ENCODE measurements at regions not wholly inside any gene's neighbourhood (a gene's known extent, or its start where the extent isn't known, plus 50 kb on each side); places are given as distances from the start of the nearest gene placed in this dataset.

DNA sequence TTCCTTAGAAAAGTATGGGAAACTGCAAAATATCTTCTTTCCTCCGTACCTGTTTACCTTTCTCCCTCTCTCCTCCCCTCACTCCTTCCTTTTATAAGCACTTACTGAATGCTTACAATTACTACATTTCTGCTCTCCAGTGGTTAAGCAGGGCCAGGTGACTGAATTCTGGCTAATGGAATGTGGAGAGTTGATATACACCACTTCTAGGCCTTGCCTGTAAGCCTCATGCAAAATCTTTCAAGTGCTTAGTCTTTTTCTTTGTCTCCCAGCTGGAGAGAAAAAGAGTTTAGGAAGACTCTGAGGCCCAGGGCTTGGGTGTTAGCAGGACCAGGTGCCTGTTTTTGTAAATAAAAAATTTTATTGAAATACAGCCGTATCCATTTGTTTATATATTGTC is 77.7 kb upstream of the CACNA1E start:
- in situ Hi-C loops (cut with MboI; ENCODE audit: low sequenced_read_pairs, unreplicated experiment): loop anchor here (25.0 kb wide), 1 partner anchor 518 kb away; no protein-coding TSS in a partner anchor
- no peak for DNase-seq (ENCODE audit: low spot score)
- TF ChIP-seq, protein P1, sequence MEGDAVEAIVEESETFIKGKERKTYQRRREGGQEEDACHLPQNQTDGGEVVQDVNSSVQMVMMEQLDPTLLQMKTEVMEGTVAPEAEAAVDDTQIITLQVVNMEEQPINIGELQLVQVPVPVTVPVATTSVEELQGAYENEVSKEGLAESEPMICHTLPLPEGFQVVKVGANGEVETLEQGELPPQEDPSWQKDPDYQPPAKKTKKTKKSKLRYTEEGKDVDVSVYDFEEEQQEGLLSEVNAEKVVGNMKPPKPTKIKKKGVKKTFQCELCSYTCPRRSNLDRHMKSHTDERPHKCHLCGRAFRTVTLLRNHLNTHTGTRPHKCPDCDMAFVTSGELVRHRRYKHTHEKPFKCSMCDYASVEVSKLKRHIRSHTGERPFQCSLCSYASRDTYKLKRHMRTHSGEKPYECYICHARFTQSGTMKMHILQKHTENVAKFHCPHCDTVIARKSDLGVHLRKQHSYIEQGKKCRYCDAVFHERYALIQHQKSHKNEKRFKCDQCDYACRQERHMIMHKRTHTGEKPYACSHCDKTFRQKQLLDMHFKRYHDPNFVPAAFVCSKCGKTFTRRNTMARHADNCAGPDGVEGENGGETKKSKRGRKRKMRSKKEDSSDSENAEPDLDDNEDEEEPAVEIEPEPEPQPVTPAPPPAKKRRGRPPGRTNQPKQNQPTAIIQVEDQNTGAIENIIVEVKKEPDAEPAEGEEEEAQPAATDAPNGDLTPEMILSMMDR (IDR thresholded peaks at IDR 0.05; ENCODE audit: borderline replicate concordance, control extremely low read depth, extremely low read depth, insufficient read depth, missing control alignments): no peak

DNA sequence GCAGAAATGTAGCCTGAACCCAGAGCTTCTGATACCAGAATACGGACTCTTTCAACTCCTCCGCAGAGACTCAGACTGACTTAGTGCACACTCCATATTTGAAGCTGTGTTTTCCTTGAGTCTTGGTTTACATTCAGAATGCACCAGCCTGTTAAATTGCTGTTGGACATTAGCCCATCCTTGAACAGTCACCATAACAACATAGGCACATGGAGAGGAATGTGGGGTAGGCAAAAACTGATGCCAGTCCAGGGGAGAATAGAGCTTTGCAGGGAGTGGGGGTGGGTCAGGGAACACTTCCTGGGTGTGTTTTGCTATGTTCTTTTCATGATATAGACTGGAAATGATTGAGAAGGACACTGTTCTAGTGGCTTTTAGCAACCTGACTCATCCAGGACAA is 76.3 kb upstream of the CACNA1E start:
- TF ChIP-seq, protein P1 (IDR thresholded peaks at IDR 0.05; ENCODE audit: borderline replicate concordance, control extremely low read depth, extremely low read depth, insufficient read depth, missing control alignments): no peak
- no peak for DNase-seq (ENCODE audit: low spot score)
- in situ Hi-C loops (cut with MboI; ENCODE audit: low sequenced_read_pairs, unreplicated experiment): loop anchor here (25.0 kb wide), 1 partner anchor 520 kb away; no protein-coding TSS in a partner anchor

DNA sequence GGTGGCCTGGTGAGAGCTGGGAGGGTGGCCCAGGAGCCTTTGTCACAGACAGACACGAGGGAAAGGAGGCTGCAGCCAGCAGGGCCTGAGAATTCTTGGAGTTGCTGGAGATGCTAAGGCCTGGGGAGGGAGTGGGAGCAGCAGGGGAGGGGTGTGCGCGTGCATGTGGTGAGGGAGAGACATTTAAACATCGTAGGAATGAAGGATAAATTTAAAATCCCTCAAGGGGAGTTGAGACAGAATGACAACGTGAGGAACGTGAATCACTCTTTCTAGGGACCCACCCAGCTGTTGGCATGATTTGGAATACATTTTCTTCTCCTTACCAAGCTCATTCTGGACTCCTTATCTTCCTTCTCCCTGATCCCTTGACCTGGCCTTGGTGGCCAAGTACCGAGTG is 73.3 kb upstream of the CACNA1E start:
- DNase-seq (ENCODE audit: low spot score): no peak
- in situ Hi-C loops (cut with MboI; ENCODE audit: low sequenced_read_pairs, unreplicated experiment): loop anchor here (25.0 kb wide), 1 partner anchor 523 kb away; no protein-coding TSS in a partner anchor
- TF ChIP-seq, protein P1 (IDR thresholded peaks at IDR 0.05; ENCODE audit: borderline replicate concordance, control extremely low read depth, extremely low read depth, insufficient read depth, missing control alignments): no peak

DNA sequence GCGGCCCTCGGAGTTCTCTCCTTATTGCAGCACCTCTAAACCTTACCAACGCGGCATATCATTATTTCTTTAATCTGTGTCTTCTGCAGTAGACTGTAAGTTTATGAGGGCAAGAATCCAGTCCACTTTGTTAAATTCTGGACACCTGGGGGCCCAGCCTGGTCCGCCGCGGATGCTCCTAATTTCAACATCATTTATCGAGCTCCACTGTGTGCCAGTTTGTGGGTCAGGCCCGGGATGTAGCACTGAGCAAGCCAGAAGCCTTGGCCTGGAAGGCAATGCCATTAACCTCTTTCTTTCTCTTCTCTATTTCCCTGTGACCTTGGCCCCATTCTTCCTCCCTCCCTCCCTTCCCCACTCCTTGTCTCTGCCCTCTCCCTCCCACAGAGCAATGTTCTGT is 70.6 kb upstream of the CACNA1E start:
- TF ChIP-seq, protein P1 (IDR thresholded peaks at IDR 0.05; ENCODE audit: borderline replicate concordance, control extremely low read depth, extremely low read depth, insufficient read depth, missing control alignments): no peak
- in situ Hi-C loops (cut with MboI; ENCODE audit: low sequenced_read_pairs, unreplicated experiment): loop anchor here (25.0 kb wide), 1 partner anchor 525 kb away; no protein-coding TSS in a partner anchor
- DNase-seq (ENCODE audit: low spot score): no peak

DNA sequence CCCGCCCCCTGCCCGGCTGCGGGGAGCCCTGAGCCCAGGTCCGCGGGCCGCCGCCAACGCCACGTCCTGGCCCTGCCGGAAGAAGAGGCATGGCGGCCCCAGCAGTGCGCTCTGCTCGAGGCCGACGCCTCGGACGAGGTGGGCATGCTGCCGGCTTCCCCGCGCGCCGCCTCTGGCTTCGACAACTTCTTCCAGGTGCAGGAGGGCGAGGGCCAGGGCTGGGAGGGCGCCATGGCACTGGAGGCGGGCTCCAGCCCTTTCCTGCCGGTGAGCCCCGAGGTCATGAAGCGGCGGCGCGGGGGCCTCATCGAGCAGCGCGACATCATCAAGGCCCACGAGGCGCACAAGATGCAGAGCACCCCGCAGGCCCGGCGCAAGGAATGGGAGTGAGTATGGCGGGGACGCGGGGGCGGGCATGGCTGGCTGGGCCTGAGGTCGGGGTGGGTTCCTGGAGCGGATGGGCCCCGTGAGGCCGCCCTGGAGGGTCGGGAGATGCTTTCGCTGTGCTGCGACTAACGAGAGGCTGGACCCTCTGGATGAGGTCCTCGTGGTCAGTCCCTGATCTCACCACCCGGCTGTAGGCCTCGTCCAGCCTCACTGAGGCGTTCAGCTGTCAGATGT is 70.0 kb upstream of the CACNA1E start:
- DNase-seq (ENCODE audit: low spot score): no peak
- in situ Hi-C loops (cut with MboI; ENCODE audit: low sequenced_read_pairs, unreplicated experiment): loop anchor here (25.0 kb wide), 1 partner anchor 526 kb away; no protein-coding TSS in a partner anchor
- TF ChIP-seq, protein P1 (IDR thresholded peaks at IDR 0.05; ENCODE audit: borderline replicate concordance, control extremely low read depth, extremely low read depth, insufficient read depth, missing control alignments): no peak

DNA sequence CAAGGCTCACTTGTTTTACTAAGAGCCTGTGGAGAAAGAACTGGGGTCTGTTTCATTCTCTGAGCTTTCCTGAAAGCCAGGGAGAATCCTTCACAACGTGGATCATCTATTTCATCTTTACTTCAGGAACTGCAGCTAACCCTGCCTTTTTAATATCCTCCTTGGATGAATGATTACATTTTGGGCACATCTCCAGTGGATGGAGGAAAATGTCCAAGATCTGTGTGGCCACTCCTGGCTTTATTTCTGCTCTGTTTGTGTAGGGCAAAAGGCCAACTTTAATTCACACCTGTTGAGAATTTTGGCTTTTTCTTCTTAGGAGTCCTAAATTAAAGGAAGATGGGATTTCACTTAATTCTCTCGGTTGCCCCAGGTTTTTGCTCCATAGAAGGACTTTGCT is 69.5 kb upstream of the CACNA1E start:
- in situ Hi-C loops (cut with MboI; ENCODE audit: low sequenced_read_pairs, unreplicated experiment): loop anchor here (25.0 kb wide), 1 partner anchor 527 kb away; no protein-coding TSS in a partner anchor
- DNase-seq (ENCODE audit: low spot score): no peak
- TF ChIP-seq, protein P1 (IDR thresholded peaks at IDR 0.05; ENCODE audit: borderline replicate concordance, control extremely low read depth, extremely low read depth, insufficient read depth, missing control alignments): no peak

Data from GM13976 (cell line).